Fibroblast of peridontal ligament (primary cell): ENCODE measurements at regions not wholly inside any gene's neighbourhood (a gene's known extent, or its start where the extent isn't known, plus 50 kb on each side); places are given as distances from the start of the nearest gene placed in this dataset.

ENCODE experiments used
- DNase-seq: peaks from one replicate; pipeline ENCODE4 v3.0.0-alpha.2; 2010; ENCODE audit errors: extremely low read depth

- no peak for DNase-seq
Observed at GRCh38 chr1:34270181-34270580, 93.5 kb downstream of the C1orf94 start.

GRCh38 chr1:34272152-34272551 lies 95.4 kb downstream of the C1orf94 start:
- no peak for DNase-seq

- no peak for DNase-seq
Observed at GRCh38 chr1:34275150-34275549, 98.4 kb downstream of the C1orf94 start.

GRCh38 chr1:34276606-34277005 lies 99.9 kb downstream of the C1orf94 start:
- DNase-seq: no peak

- no peak for DNase-seq
Observed at GRCh38 chr1:34277150-34277549, 100.4 kb downstream of the C1orf94 start.

- no peak for DNase-seq
Observed at GRCh38 chr1:34278211-34278610, 101.5 kb downstream of the C1orf94 start.

- no peak for DNase-seq
Observed at GRCh38 chr1:34279971-34280370, 103.3 kb downstream of the C1orf94 start.

GRCh38 chr1:34280509-34280908 lies 103.8 kb downstream of the C1orf94 start:
- DNase-seq: no peak

- no peak for DNase-seq
Observed at GRCh38 chr1:34283142-34283541, 106.4 kb downstream of the C1orf94 start.

- DNase-seq: no peak
Observed at GRCh38 chr1:34286511-34286910, 109.8 kb downstream of the C1orf94 start.

GRCh38 chr1:34290831-34291230 lies 114.1 kb downstream of the C1orf94 start:
- DNase-seq: no peak

- DNase-seq: no peak
Observed at GRCh38 chr1:34292472-34292871, 115.8 kb downstream of the C1orf94 start.

GRCh38 chr1:34296059-34296458 lies 119.4 kb downstream of the C1orf94 start:
- no peak for DNase-seq

GRCh38 chr1:34302798-34303197 lies 126.1 kb downstream of the C1orf94 start:
- no peak for DNase-seq

- DNase-seq: no peak
Observed at GRCh38 chr1:34303218-34303617, 126.5 kb downstream of the C1orf94 start.

GRCh38 chr1:34306568-34306967 lies 129.9 kb downstream of the C1orf94 start:
- DNase-seq: no peak

- DNase-seq: no peak
Observed at GRCh38 chr1:34312359-34312758, 135.7 kb downstream of the C1orf94 start.

- DNase-seq: no peak
Observed at GRCh38 chr1:34315974-34316373, 139.3 kb downstream of the C1orf94 start.

- no peak for DNase-seq
Observed at GRCh38 chr1:34316773-34317172, 140.1 kb downstream of the C1orf94 start.

- DNase-seq: no peak
Observed at GRCh38 chr1:34319218-34319617, 142.5 kb downstream of the C1orf94 start.

- no peak for DNase-seq
Observed at GRCh38 chr1:34320053-34320669, 143.5 kb downstream of the C1orf94 start.

GRCh38 chr1:34322969-34323368 lies 146.3 kb downstream of the C1orf94 start:
- DNase-seq: no peak

GRCh38 chr1:34324879-34325440 lies 148.3 kb downstream of the C1orf94 start:
- DNase-seq: no peak

- no peak for DNase-seq
Observed at GRCh38 chr1:34328281-34328799, 151.6 kb downstream of the C1orf94 start.
